Islet of Langerhans (tissue), 1 donor: ENCODE measurements at regions not wholly inside any gene's neighbourhood (a gene's known extent, or its start where the extent isn't known, plus 50 kb on each side); places are given as distances from the start of the nearest gene placed in this dataset.

Source experiments
- FAIRE-seq: peaks from one replicate; lab custom pipeline; 2011; peaks lifted over from hg19 to GRCh38; lab: Jason Lieb, UNC

- no peak for FAIRE-seq
Measured at GRCh38 chr2:575030-575726, 102.0 kb downstream of the TMEM18 start.

GRCh38 chr2:573805-574392 is 103.3 kb downstream of the TMEM18 start:
- no peak for FAIRE-seq

DNA sequence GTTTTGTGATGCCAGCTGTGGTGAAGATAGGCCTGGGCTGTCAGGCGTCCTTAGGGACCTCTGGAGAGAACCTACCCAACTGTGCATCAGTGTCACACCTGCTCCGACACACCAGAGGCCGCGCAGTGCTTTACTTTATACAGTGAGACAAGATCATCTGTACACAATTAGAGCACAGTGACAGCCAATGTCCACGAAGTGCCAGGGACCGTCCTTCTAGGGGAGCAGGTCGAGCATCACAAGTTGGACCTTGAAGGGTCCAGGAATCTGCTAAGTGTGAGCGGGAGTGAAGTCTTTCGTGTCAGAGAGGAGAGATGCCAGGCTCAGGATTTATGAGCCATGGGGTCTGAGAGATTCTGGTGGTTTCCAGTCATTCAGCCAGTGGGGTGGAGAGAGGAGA is 104.2 kb downstream of the TMEM18 start:
- FAIRE-seq: no peak

DNA sequence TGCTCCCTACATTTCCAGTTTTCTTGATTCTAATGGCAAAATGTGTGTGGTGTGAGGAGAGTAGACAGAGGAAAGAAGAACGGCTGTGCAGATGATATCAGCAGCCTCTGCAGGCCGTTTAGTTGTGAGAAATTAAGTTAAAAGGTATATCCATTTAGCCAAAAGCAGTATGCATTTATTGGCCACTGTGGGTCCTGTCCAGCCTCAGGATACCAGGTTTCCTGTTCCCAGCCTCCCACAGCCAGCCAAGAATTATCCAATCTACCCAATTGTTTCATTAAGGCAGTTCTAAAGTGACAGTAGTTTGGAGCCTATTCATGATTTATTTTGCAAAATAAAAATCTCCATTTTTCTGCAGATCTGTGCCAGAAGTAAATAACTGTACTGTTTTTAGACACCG is 107.5 kb downstream of the TMEM18 start:
- FAIRE-seq: no peak

DNA sequence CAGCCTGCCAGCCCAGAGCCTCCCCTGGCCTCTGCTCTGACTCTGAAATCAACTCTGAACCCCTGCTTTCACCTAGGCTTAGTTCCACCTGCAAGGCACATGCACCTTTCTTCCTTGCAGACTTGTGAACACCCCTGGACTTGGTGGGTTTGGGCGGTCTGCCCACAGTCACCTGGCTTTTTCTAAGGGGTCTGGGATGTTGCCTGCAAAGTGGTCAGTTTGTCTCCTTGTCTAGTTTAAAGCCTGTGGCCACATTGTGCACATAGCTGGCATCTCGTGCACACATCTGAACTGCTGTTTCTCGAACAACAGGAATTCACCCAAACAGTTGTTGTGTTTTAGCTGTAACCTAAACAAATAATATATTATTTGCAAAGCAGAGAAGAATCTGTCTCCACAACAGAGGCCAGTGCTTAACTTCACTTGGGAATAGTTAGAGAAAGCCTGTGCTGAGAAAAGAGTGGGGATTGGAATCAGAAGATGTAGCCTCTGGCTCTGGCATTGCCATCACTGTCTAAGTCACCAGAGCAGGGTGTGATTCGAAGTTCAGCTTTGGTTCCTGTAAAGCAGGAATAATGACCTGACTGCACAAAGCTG is 108.5 kb downstream of the TMEM18 start:
- no peak for FAIRE-seq

DNA sequence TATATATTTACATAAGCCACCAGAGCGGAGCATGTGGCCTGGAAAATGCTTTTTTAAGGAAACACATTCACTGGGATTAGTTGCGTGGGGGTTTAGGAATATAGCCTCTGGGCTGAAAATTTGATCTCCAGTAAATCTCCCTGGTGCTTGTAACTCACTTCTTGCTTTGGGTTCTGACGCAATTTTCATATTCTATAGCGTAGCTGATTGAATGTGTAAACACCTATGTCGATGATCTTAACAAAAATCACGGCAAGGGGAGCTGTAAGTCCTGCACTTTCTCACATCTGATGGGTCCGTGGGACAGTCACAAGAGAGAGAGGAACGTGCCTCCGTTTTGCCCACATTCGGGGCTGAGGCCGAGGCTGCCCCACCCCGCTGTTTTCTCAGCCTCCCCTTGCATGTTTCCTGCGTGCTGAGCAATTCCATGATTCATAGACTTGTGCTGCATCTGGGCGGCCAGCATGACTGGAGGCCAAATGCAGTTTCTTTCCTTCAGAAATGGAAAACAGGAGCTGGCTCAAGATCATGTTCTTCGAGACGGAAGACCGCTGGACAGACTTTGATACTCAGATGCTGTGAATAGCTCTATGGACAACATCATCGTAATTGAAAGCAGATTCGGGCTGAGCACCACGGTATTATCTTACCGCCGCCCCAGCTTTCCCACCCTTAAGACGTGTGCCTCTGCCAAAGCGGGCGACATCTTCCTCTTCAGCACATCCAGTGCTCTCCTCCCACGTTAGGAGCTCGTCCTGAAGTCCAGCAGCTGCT is 109.2 kb downstream of the TMEM18 start:
- FAIRE-seq: no peak

GRCh38 chr2:567496-567864 is 109.7 kb downstream of the TMEM18 start:
- no peak for FAIRE-seq

- no peak for FAIRE-seq
Measured at GRCh38 chr2:566379-567313, 110.6 kb downstream of the TMEM18 start.

GRCh38 chr2:564471-565181 is 112.6 kb downstream of the TMEM18 start:
- no peak for FAIRE-seq

- no peak for FAIRE-seq
Measured at GRCh38 chr2:563512-563911, 113.7 kb downstream of the TMEM18 start.

- no peak for FAIRE-seq
Measured at GRCh38 chr2:562391-563364, 114.5 kb downstream of the TMEM18 start.

DNA sequence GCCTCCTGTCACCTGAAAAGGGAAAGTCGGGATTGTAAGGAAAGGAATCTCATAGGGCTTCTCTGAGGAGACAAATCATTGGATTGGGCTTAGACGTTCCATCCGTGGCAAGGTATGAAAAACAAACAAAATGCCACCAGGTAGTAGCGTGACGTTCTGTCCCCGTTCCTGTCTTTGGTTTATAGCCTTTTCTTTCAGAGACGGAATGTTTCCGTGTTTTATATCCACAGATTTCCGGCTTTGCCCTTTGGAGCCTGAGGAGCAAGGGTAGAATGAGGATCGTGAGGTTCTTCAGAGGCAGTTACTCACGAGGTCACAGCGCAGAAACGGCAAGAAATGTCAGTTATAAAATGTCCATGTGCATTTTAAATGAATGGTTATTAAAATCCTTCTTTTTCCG is 118.3 kb downstream of the TMEM18 start:
- FAIRE-seq: no peak

- no peak for FAIRE-seq
Measured at GRCh38 chr2:558302-558642, 118.9 kb downstream of the TMEM18 start.

DNA sequence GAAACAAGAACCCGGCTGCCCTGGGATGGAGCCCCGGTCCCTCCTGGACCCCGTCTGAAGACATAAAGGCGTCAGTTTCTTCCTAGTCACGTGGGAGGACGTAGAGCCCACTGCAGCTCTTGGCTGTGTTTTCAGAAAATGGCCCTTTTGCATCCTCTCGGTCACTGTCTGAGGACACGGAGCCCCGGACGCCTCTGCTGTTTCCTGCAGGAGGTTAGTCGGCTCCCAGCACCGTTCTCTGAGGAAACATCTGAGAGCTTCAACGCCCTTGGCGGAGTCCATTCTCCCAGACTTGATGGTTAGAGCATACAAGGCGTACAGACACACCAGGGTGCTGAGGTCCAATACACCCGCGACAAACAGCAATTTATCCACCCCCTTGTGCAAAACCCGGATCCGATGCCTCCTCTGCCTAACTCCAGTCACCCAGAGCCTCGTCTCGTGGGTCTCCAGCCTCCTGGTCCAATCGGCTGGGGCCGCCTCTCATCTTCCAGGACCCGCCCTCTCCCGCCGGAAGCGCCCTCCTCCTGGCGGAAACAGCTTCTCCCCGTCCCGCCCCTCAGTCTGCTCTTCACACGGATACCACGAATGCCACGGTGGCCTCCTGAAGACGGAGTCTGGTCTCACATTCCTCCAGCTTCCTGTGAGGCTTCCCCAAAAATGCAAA is 119.4 kb downstream of the TMEM18 start:
- FAIRE-seq: no peak

DNA sequence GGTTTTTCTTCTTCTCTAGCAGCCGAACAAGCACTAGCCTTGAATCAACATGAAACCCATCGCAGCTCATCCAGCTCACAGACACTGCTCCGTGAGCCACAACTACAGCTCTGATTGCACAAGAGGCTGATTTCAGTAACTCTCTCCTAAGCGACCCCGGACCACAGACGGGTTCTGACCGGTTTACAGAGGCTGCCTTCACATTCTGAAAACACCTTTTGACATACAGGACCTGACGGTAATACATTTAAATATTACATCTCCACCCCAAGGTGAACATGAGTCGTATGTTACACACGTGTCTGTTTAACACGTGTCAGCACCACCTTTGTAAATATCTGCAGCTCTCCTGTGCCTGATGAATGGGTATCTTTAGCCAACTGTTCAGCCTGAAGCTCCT is 120.7 kb downstream of the TMEM18 start:
- FAIRE-seq: no peak

- FAIRE-seq: no peak
Measured at GRCh38 chr2:555164-555922, 121.9 kb downstream of the TMEM18 start.

- FAIRE-seq: no peak
Measured at GRCh38 chr2:554444-554843, 122.8 kb downstream of the TMEM18 start.

- no peak for FAIRE-seq
Measured at GRCh38 chr2:552906-553305, 124.3 kb downstream of the TMEM18 start.

GRCh38 chr2:551621-552020 is 125.6 kb downstream of the TMEM18 start:
- no peak for FAIRE-seq
